NCI-H146 treated with DMSO at 0.1 percent for 48 hours (cell line): ENCODE measurements at regions not wholly inside any gene's neighbourhood (a gene's known extent, or its start where the extent isn't known, plus 50 kb on each side); places are given as distances from the start of the nearest gene placed in this dataset.

Experiments used
- DNase-seq: peaks from one replicate; lab custom pipeline; 2025; ENCODE audit not compliant: unreplicated experiment; lab: John Stamatoyannopoulos, UW

DNA sequence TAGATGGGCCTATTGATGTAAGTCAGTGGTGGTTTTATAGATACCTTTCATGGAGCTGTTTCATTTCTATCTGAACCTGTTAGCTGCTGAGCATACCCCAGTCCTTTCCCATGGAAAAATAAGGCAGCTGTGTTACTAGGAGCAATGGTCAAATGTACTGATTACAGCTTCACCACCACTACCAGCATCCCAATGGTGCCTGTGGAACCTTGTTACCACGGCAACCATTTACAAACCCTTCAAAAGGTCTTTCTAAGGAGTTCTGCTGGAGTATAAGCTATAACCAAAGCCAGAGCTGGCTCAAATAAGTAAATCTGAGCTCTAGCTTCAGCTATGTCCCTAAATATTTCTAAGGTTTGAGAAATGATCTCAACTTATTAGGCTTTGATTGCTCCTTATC, 133.4 kb upstream of the ACP3 start:
- no peak for DNase-seq

DNA sequence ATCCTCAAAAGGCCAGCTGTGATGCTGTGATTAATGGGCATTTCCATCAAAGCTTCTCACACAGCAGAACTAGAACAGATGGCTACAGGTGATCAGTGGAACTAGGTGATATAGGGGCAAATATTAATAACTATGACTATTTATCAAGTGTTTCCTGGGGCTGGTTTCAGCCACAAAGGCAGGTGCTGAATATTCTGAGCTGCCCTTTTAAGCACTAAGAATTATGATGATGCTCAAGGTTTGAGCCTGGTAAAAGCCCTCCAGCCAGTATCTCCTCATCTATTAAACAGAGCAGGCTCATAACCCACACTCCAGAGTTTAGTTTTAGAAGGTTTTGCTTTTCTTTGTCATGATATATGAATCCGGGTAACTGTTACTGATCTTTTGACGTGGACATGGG, 129.5 kb upstream of the ACP3 start:
- DNase-seq, result no peak

- no peak for DNase-seq
These were observed 127.6 kb upstream of the ACP3 start for GRCh38 chr3:132189601-132190000.

- DNase-seq, result no peak
These were observed 121.1 kb upstream of the ACP3 start for GRCh38 chr3:132196113-132196512.

DNA sequence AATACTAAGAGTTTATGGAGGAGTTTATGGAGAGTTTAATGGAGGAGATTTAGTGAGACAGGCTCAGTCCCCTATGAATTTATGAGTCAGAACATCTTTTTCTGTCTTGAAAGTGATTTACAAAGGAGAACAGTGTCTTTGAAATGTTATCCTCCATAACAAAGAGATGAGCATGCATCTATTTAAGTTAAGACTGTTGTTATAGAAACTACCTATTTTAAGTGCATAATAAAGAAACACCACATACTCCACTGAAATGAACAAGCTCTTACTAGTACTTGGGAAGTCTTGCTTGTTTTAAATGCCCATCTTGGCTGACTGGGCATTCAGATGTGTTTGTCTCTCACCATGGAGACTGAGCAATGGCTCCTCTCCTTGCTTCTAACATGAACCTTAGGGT, 118.7 kb upstream of the ACP3 start:
- no peak for DNase-seq

DNA sequence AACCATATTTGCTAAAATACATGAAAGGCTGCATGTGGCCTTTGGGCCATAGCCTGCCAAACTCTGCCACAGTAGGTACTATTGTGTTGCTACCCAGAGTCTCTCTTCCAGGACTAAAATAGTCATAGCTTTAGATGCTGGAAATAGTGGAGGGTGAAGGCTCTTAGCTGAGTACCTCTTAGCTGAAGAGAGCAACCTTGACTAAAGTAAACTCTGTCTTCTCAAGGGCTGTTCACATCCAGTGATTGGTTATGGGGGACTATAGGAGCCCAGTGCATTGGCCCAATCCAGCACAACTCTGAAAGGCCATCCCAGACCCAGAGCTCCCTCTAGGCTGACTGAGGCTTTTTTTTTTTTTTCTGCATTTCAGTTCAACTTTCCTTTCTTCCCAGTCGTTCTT, 117.8 kb upstream of the ACP3 start:
- no peak for DNase-seq

- DNase-seq, result no peak
These were observed 114.6 kb upstream of the ACP3 start for GRCh38 chr3:132202586-132202985.

- DNase-seq, result no peak
These were observed 113.2 kb upstream of the ACP3 start for GRCh38 chr3:132203889-132204596.

DNA sequence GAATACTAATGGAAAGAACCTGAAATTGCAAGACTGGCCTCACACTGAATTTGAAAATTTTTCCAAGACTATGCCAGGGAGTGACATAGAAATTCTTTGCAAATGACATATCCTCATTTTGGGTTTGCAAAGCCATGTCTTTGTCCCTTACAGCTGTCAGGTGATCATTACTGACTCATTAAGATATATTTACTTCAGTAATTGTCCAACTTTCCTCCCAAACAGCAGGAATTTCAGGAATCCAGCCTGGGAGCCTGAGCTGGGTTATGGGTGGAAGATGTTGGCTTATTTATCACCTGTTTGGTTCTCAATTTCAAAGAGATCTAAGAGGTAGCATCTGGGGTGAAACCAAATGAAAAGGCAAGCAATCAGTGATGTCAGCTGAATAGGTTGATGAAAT, 111.6 kb upstream of the ACP3 start:
- DNase-seq, result no peak

DNA sequence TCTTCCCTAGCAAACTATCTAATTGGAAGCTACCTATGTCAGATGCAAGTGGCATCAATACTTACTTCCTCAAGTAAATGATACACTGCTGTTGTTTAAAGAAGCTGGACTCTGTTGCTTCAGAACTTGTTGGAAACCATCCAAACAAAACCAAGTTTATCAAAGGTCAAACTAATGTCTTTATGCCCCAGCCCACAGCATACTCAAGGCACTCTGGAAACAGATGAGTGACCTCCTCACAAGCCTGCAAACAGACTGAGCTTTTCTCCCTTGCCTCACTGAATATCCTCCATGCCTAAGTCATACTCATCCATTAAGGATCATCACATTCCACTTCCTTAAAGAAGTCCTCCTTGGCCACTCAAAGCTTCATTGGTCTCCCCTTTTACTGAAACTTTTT, 107.4 kb upstream of the ACP3 start:
- no peak for DNase-seq

GRCh38 chr3:132210476-132211346, 106.5 kb upstream of the ACP3 start:
- DNase-seq, result no peak

- DNase-seq, result no peak
These were observed 105.3 kb upstream of the ACP3 start for GRCh38 chr3:132211896-132212295.

DNA sequence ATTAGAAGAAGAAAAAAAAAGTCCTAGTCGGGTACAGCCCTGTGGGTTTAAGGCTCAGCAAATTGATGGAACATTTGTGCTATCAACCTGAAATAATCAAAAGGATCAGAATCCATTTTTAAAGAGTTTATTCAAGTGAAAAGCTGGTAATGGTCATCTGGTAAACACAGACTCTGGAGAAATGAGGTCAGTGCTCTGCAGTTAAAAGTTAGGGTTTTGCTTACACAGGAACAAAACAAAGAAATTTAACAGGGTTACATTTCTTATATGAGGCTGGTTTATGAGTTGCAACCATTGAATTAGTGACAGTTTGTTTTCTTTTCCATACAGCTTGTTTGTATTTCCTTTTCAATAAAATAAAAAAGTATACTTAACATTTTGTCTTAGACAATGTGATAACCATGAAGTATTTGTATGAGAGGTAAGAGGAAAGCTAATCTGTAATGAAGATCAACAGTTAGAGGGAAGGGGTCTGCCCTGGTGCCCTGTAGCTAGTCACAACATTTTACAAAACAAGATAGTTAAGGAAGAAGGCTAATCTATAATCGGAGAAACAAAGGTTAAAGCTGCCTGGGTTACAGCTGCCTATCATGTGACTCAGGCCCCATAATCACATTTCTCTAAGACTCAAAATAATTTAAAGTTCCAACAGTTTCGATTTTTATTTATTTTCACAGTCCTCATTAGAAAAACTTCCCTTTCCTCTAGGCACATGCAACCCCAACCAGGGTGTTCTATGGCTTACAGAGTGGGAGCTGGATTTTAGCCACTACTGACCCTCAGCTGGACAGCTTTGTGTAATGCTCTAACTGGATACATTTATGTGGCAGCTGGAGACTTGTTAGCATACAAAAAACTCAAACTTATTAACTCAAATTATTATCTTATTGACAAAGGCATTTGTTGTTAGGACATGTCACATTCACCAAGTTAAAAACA, 98.1 kb upstream of the ACP3 start:
- no peak for DNase-seq

- DNase-seq, result no peak
These were observed 96.2 kb upstream of the ACP3 start for GRCh38 chr3:132220986-132221385.

GRCh38 chr3:132222868-132223538, 94.2 kb upstream of the ACP3 start:
- no peak for DNase-seq

DNA sequence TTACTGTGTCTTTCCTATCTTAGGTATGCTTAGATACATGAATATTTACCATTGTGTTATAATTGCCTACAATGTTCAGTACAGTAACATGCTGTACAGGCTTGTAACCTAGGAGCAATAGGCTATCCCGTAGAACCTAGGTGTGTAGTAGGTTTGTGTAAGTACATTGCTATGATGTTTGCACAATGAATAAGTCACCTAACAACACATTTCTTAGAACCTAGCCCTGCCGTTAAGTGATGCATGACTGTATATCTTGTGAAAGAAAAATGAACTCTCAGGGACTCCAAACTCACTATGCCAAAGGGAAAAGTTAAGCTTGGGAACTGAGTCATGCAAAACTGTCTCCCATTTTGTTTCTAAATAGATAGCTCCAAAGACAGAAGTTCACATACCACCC, 91.5 kb upstream of the ACP3 start:
- DNase-seq, result no peak

- no peak for DNase-seq
These were observed 88.3 kb upstream of the ACP3 start for GRCh38 chr3:132228923-132229322.

DNA sequence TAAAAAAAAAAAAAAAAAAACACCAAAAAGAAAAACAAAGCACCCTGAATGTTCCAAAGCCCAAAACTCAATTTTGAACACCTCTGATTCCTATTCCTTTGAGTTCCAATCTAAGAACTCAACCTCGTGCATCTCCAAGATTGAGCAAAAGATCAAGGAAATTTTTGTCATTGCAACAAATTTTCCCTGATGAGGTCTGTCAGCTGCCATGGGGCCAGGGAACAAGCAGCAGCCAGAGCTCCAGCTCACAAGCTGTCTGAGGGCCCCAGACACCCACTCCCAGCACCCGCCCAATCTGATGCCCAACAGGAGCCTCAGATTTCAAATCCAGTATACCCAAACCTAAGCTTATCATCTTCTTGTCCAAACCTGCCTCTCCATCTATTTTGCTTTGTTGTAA, 87.6 kb upstream of the ACP3 start:
- DNase-seq, result no peak

DNA sequence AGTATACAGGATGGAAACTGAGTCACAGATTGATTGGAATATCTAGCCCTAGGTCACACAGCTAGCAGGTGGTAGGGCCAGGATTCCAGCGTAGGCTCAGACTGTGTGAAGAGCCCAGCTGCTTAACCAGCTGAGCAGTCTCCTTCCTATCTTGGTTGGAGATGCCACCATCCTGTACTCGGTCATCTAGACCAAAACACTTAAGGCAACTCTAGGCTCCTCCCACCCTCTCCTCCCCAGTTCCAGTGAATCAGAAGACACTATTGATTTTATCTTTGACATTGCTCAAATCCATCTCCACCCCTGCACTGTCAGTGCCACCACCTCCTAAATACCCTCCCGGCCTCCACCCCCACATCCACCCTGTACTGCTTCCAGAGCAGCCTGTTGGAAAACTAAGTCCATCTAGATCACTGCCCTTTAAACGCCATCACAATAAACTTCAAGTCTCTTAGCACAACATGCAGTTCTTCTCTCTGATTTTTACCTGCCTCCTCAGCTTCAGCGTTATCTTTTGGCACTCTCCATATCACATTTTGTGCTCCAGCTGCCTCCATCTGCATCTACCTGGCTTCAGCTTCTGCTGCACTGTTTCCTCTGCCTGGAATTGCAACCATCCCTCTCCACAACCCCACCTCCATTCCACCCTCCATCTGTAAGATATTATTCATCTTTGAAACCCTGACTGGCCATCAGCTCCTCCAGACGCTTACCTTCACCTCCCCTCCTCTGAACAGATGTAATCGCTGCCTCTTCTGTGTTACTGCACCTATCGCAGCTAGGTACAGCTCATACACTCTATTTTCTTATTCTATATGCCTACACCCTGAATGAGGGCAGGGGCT, 86.8 kb upstream of the ACP3 start:
- no peak for DNase-seq

GRCh38 chr3:132231633-132232032, 85.6 kb upstream of the ACP3 start:
- no peak for DNase-seq
